ENCODE measurements at regions not wholly inside any gene's neighbourhood (a gene's known extent, or its start where the extent isn't known, plus 50 kb on each side); places are given as distances from the start of the nearest gene placed in this dataset.

GRCh38 chr12:74656251-74656650 lies 118.6 kb downstream of the ATXN7L3B start:
- Histone ChIP-seq H3K4me3 (replicated peaks in 1 of 3; ENCODE audit: insufficient read depth in 1 of 3, low read depth in 2 of 3, low read length in 3 of 3) (no peak overlapping the region), H2AFZ (ENCODE audit: low read length) (no peak overlapping the region), H4K20me1 (ENCODE audit: insufficient read depth, low read length) (no peaks in the 10 kb centered on the region), H3K9ac (ENCODE audit: insufficient read depth, low read depth, low read length) (no peak overlapping the region), H3K79me2 (ENCODE audit: insufficient read depth, low read length) (no peaks in the 10 kb centered on the region), H3K9me3 (ENCODE audit: low read length) (no peaks in the 10 kb centered on the region), H3K4me1 (ENCODE audit: insufficient read depth, low read length) (no peaks in the 10 kb centered on the region), H3K27ac (ENCODE audit: extremely low read length, insufficient read depth, low read length) (no peak overlapping the region), H3K27me3 (ENCODE audit: control insufficient read depth in 1 of 2, insufficient read depth in 2 of 2, low read length in 2 of 2) (no peaks in the 10 kb centered on the region), H3K4me2 (ENCODE audit: low read depth, low read length) (no peak overlapping the region), H3K36me3 (replicated peaks in 1 of 2; ENCODE audit: control insufficient read depth in 1 of 2, insufficient read depth in 2 of 2, low read length in 2 of 2) (no peaks in the 10 kb centered on the region)
- no peak for ATAC-seq
- BruUV-seq (replicated peaks) = no TSS peak
- intact Hi-C loops (cut with micrococcal nuclease; ENCODE audit: unreplicated experiment) (no loop called here), in situ Hi-C loops (cut with HindIII; ENCODE audit: extremely low pct_ligation_motif_present, low pct_unique_long_range_greater_than_20kb) (no loop called here)
- FAIRE-seq = no peak
- no peak for DNase-seq (ENCODE audit: low spot score)
- POLR2A ChIA-PET = no interaction called here
- CTCF ChIA-PET (ENCODE audit: low intra/inter-chr PET ratio, low total read pairs) = no interaction called here
- TF ChIP-seq HDAC6 (IDR thresholded peaks at IDR 0.05; ENCODE audit: low read depth, low read length) (no peak), BCL6 (CRISPR knock-in tag; IDR thresholded peaks at IDR 0.05) (no peak), NR3C1 (CRISPR knock-in tag; IDR thresholded peaks at IDR 0.05) (no peak), ZNF10 (CRISPR knock-in tag; IDR thresholded peaks at IDR 0.05; ENCODE audit: borderline replicate concordance, low read depth) (no peak), ZNF704 (CRISPR knock-in tag; IDR thresholded peaks at IDR 0.05; ENCODE audit: borderline replicate concordance) (no peak), POLR2G (IDR thresholded peaks at IDR 0.05; ENCODE audit: low read depth, low read length) (no peak), IKZF1 (IDR thresholded peaks at IDR 0.05) (no peak), TRIM24 (CRISPR knock-in tag; IDR thresholded peaks at IDR 0.05) (no peak), DMAP1 (CRISPR knock-in tag; IDR thresholded peaks at IDR 0.05) (no peak), ZNF616 (CRISPR knock-in tag; IDR thresholded peaks at IDR 0.05; ENCODE audit: low read depth) (no peak), SMYD3 (CRISPR knock-in tag; IDR thresholded peaks at IDR 0.05) (no peak), SMAD9 (CRISPR knock-in tag; IDR thresholded peaks at IDR 0.05) (no peak)
- TF ChIP-seq, protein P1, sequence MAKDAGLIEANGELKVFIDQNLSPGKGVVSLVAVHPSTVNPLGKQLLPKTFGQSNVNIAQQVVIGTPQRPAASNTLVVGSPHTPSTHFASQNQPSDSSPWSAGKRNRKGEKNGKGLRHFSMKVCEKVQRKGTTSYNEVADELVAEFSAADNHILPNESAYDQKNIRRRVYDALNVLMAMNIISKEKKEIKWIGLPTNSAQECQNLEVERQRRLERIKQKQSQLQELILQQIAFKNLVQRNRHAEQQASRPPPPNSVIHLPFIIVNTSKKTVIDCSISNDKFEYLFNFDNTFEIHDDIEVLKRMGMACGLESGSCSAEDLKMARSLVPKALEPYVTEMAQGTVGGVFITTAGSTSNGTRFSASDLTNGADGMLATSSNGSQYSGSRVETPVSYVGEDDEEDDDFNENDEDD (CRISPR knock-in tag; IDR thresholded peaks at IDR 0.05; ENCODE audit: borderline replicate concordance) = no peak

Data from HepG2 (cell line).